Inflammatory macrophage treated with lipopolysaccharide for 1 hour (primary cell): ENCODE measurements at regions not wholly inside any gene's neighbourhood (a gene's known extent, or its start where the extent isn't known, plus 50 kb on each side); places are given as distances from the start of the nearest gene placed in this dataset.
"Not testable (repeated sequence)": the region's sequence is repeated elsewhere in the genome, so short reads cannot be mapped to it uniquely, and the experiment has no call there.

Source experiments
- DNase-seq, 2 donors: peaks; one replicate each; pipeline ENCODE4 v3.0.0-alpha.2; 2020 to 2022

- DNase-seq = no peak
Observed at GRCh38 chr7:83731154-83731553, 82.2 kb upstream of the SEMA3E start.

DNA sequence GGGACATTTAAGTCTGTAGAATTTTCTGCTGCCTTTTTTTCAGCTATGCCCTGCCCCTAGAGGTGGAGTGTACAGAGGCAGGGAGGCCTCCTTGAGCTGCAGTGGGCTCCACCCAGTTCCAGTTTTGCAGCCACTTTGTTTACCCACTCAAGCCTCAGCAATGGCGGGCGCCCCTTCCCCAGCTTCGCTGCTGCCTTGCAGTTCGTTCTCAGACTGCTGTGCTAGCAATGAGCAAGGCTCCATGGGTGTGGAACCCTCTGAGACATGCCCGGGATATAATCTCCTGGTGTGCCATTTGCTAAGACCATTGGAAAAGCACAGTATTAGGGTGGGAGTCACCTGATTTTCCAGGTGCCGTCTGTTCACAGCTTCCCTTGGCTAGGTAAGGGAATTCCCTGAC is 68.0 kb upstream of the SEMA3E start:
- not testable (repeated sequence) for DNase-seq

- no peak for DNase-seq
Observed at GRCh38 chr7:83708531-83708930, 59.6 kb upstream of the SEMA3E start.

DNA sequence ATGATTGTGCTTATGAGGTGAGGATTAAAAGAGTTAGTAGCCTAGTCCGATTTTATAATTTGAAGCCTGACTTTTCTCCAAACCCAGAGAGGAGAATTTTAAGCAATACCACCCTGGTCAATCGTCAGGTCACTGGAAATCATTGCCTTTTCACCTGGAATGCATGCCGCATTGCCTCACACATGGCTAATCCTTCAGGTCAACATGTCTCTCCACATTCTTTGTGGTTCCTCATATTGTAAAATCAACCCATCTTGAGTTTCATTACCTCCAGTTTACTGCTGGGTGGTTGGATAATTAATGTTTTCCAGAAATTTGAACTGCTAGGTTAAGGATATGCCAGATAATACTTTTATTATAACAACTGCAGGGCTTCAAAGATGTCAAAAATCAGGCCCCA is 55.6 kb upstream of the SEMA3E start:
- DNase-seq = no peak

DNA sequence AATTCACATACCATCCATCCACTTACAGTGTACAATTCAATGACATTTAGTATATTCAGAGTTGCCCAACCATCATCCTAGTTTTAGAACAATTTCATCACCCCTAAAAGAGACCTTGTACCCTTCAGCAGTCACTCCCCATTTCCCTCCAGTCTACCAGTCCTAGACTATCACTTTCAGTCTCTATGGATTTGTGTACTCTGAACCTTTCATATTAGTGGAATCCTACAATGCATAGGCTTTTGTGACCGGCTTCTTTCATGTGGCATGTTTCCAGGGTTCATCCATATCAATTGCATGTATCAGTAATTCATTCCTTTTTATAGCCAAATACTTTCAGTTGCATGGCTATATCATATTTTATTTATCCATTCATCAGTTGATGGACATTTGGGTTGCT is 53.5 kb upstream of the SEMA3E start:
- no peak for DNase-seq

DNA sequence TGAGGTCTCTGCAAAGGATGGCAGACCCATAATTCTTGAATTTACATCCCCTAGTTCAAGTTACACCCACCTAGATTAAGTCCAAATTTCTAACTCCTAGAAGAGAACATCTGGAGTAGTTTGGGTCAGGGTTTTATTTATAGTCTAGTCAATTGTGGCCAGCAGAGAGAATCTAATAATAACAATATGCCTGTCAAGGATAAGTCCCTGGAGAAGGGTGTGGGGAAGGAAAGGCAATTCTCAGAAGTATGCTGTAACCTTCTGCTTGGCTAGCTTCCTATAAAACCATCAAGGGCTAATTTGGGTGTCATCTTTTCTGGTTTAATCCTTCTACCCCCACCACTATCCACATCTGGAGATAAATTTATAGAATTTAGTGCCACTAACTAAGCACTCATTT is 52.8 kb upstream of the SEMA3E start:
- no peak for DNase-seq
